ENCODE measurements at regions not wholly inside any gene's neighbourhood (a gene's known extent, or its start where the extent isn't known, plus 50 kb on each side); places are given as distances from the start of the nearest gene placed in this dataset.

DNA sequence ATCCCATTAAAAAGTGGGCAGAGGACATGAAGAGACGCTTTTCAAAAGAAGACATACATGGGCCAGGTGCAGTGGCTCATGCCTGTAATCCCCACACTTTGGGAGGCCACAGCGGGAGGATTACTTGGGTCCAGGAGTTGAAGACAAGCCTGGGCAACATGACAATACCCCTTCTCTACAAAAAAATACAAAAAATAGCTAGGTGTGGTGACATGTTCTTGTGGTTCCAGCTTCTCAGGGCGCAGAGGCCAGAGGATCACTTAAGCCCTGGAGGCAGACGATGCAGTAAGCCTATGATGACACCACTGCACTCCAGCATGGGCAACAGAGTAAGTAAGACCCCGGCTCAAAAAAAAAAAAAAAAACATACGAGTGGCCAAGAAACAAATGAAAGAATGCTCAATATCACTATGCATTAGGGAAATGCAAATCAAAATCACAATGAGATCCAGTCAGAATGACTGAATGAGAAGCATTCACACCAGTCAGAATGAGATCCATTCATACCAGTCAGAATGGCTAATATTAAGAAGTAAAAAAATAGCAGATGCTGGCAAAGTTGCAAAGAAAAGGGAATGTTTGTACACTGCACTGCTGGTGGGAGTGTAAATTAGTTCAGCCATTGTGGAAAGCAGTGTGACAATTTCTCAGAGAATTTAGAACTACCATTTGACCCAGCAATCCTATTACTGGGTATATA lies 550.2 kb upstream of the SLC39A10 start:
- TF ChIP-seq, protein P1, sequence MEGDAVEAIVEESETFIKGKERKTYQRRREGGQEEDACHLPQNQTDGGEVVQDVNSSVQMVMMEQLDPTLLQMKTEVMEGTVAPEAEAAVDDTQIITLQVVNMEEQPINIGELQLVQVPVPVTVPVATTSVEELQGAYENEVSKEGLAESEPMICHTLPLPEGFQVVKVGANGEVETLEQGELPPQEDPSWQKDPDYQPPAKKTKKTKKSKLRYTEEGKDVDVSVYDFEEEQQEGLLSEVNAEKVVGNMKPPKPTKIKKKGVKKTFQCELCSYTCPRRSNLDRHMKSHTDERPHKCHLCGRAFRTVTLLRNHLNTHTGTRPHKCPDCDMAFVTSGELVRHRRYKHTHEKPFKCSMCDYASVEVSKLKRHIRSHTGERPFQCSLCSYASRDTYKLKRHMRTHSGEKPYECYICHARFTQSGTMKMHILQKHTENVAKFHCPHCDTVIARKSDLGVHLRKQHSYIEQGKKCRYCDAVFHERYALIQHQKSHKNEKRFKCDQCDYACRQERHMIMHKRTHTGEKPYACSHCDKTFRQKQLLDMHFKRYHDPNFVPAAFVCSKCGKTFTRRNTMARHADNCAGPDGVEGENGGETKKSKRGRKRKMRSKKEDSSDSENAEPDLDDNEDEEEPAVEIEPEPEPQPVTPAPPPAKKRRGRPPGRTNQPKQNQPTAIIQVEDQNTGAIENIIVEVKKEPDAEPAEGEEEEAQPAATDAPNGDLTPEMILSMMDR (IDR thresholded peaks at IDR 0.05), result no peak
- TF ChIP-seq POLR2A (IDR thresholded peaks at IDR 0.05) (no peak), POLR2AphosphoS5 (IDR thresholded peaks at IDR 0.05) (no peak)

All from breast epithelium (tissue), 3 donors.